ENCODE measurements at regions not wholly inside any gene's neighbourhood (a gene's known extent, or its start where the extent isn't known, plus 50 kb on each side); places are given as distances from the start of the nearest gene placed in this dataset.

DNA sequence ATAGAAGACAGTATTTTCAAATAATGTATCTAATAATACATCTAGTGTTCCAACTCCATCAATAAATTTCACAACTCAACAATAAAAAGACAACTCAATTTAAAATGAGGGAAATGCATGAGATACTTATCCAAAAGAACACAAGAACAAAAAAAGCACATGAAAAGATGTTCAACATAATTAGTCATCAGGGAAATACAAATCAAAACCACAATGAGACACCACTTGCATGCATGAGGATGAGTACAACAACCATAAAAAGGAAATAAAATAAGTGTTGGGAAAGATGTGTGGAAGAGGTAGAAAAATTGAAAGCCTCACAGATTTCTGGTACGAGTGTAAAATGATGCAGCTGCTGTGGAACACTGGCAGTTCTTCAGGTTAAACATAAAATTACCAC is 111.6 kb upstream of the PTPRZ1 start:
- TF ChIP-seq POLR2AphosphoS5 (IDR thresholded peaks at IDR 0.05) (no peak), CTCF (IDR thresholded peaks at IDR 0.05) (no peak), POLR2A (IDR thresholded peaks at IDR 0.05) (no peak)
